GM23338 (cell line): ENCODE measurements at regions not wholly inside any gene's neighbourhood (a gene's known extent, or its start where the extent isn't known, plus 50 kb on each side); places are given as distances from the start of the nearest gene placed in this dataset.
A peak's percentile ranks its signal among the peaks of the same experiment; 100 is the strongest.

Source experiments
- ATAC-seq: fragments of 200-7000 bp; cut with Tn5 transposase; 3 replicates; pipeline ENCODE4 v1.9.1; 2020
- DNase-seq: peaks from one replicate; pipeline ENCODE4 v3.0.0-alpha.2; 2015; ENCODE audit warnings: low spot score
- H2AFZ ChIP-seq: fragments of 200-600 bp; sonication (generic); 2 replicates; pipeline ENCODE4 v1.8.0; 2016; ENCODE audit warnings: antibody characterized with exemption, mild to moderate bottlenecking, moderate library complexity
- H3F3A ChIP-seq: fragments of 200-600 bp; sonication (generic); replicated peaks from 2 replicates; pipeline ENCODE4 v1.8.0; 2017; ENCODE audit warnings: antibody characterized with exemption, mixed run types, low read depth
- H3K27ac ChIP-seq: fragments of 200-600 bp; sonication (generic); 2 replicates; pipeline ENCODE4 v1.6.1; 2016; ENCODE audit warnings: low read depth
- H3K27me3 ChIP-seq: fragments of 200-600 bp; sonication (generic); 2 replicates; pipeline ENCODE4 v1.8.0; 2016; ENCODE audit warnings: mild to moderate bottlenecking, mixed run types, moderate library complexity; ENCODE audit not compliant: insufficient read depth
- H3K36me3 ChIP-seq: fragments of 200-600 bp; sonication (generic); 2 replicates; pipeline ENCODE4 v1.8.0; 2016; ENCODE audit warnings: mild to moderate bottlenecking; ENCODE audit not compliant: insufficient read depth
- H3K4me1 ChIP-seq: fragments of 200-600 bp; sonication (generic); 2 replicates; pipeline ENCODE4 v1.8.0; 2016; ENCODE audit warnings: mild to moderate bottlenecking, moderate library complexity; ENCODE audit not compliant: insufficient read depth
- H3K4me2 ChIP-seq: fragments of 200-600 bp; sonication (generic); 2 replicates; pipeline ENCODE4 v1.7.1; 2017; ENCODE audit warnings: mixed run types
- H3K4me3 ChIP-seq: fragments of 200-600 bp; sonication (generic); 2 replicates; pipeline ENCODE4 v1.6.1; 2016; ENCODE audit warnings: mixed run types
- H3K79me2 ChIP-seq: fragments of 200-600 bp; sonication (generic); replicated peaks from 2 replicates; pipeline ENCODE4 v1.8.0; 2017; ENCODE audit warnings: mild to moderate bottlenecking; ENCODE audit not compliant: insufficient read depth
- H3K9me2 ChIP-seq: fragments of 200-600 bp; sonication (generic); 2 replicates; pipeline ENCODE4 v1.8.0; 2017; ENCODE audit not compliant: insufficient read depth
- H4K20me1 ChIP-seq: fragments of 200-600 bp; sonication (generic); replicated peaks from 2 replicates; pipeline ENCODE4 v1.8.0; 2017; ENCODE audit warnings: mild to moderate bottlenecking; ENCODE audit not compliant: insufficient read depth
- H3K27ac Mint-ChIP-seq: 2 replicates; pipeline ENCODE4 v1.8.0; 2020; ENCODE audit warnings: inconsistent platforms, mild to moderate bottlenecking, moderate library complexity, mixed read lengths
- H3K27me3 Mint-ChIP-seq: 3 replicates; pipeline ENCODE4 v1.8.0; 2022; ENCODE audit warnings: low read depth, mild to moderate bottlenecking, moderate library complexity, mixed read lengths, inconsistent platforms; ENCODE audit not compliant: insufficient read depth, poor library complexity
- H3K36me3 Mint-ChIP-seq: 3 replicates; pipeline ENCODE4 v1.8.0; 2021; ENCODE audit warnings: low read depth, mild to moderate bottlenecking, inconsistent platforms, moderate library complexity, mixed read lengths
- H3K4me1 Mint-ChIP-seq: 3 replicates; pipeline ENCODE4 v1.8.0; 2020; ENCODE audit warnings: mild to moderate bottlenecking, inconsistent platforms, mixed read lengths
- H3K4me3 Mint-ChIP-seq: 3 replicates; pipeline ENCODE4 v1.8.0; 2021; ENCODE audit warnings: moderate library complexity, mild to moderate bottlenecking, inconsistent platforms, mixed read lengths
- H3K9me3 Mint-ChIP-seq: 3 replicates; pipeline ENCODE4 v1.8.0; 2020; ENCODE audit warnings: moderate library complexity, mild to moderate bottlenecking, inconsistent platforms, mixed read lengths
- CTCF ChIP-seq, 2 experiments: fragments of 200-600 bp in 1 of 2; sonication (generic) in 1 of 2; conservative IDR thresholded peaks; 2 replicates each; pipeline versions ENCODE4 v1.5.1 to v1.6.1; 2016 to 2017; ENCODE audit warnings: antibody characterized with exemption in 2 of 2, low read depth in 2 of 2, mild to moderate bottlenecking in 2 of 2, moderate library complexity in 1 of 2
- ETS1 ChIP-seq: IDR thresholded peaks from 2 replicates; pipeline ENCODE4 v1.6.1; 2016; ENCODE audit warnings: antibody characterized with exemption
- EZH2 ChIP-seq: fragments of 200-600 bp; sonication (generic); IDR thresholded peaks from one replicate; pipeline ENCODE4 v1.8.0; 2017; ENCODE audit warnings: antibody characterized with exemption, mild to moderate bottlenecking, low read depth; ENCODE audit not compliant: unreplicated experiment
- EZH2phosphoT487 ChIP-seq: fragments of 200-600 bp; sonication (generic); IDR thresholded peaks from one replicate; pipeline ENCODE4 v1.8.1; 2018; ENCODE audit warnings: antibody characterized with exemption; ENCODE audit not compliant: unreplicated experiment
- NANOG ChIP-seq: IDR thresholded peaks from 2 replicates; pipeline ENCODE4 v1.6.1; 2016; ENCODE audit warnings: antibody characterized with exemption, borderline replicate concordance
- POLR2AphosphoS5 ChIP-seq: IDR thresholded peaks from 2 replicates; pipeline ENCODE4 v1.6.1; 2016; ENCODE audit warnings: antibody characterized with exemption, low read depth
- REST ChIP-seq: IDR thresholded peaks from one replicate; pipeline ENCODE4 v1.6.1; 2018; ENCODE audit warnings: antibody characterized with exemption; ENCODE audit not compliant: unreplicated experiment
- STAT1 ChIP-seq: IDR thresholded peaks from one replicate; pipeline ENCODE4 v1.6.1; 2016; ENCODE audit warnings: antibody characterized with exemption; ENCODE audit not compliant: unreplicated experiment
- ZNF114 ChIP-seq: fragments of 250-450 bp; sonication (Bioruptor Pico); IDR thresholded peaks from 2 replicates; pipeline ENCODE4 v1.5.0; 2020; ENCODE audit warnings: mild to moderate bottlenecking, moderate library complexity
- ZNF331 ChIP-seq: fragments of 250-450 bp; sonication (Bioruptor Pico); IDR thresholded peaks from 2 replicates; pipeline ENCODE4 v1.5.0; 2020; ENCODE audit warnings: low read depth, mild to moderate bottlenecking, moderate library complexity
- ZNF462 ChIP-seq: fragments of 250-450 bp; sonication (Bioruptor Pico); IDR thresholded peaks from 2 replicates; pipeline ENCODE4 v1.5.0; 2020; ENCODE audit warnings: mild to moderate bottlenecking, moderate library complexity

- Histone ChIP-seq H3K4me1 (no peaks in the 10 kb centered on the region), H3K36me3 (no peaks in the 10 kb centered on the region), H3K9me2 (no peaks in the 10 kb centered on the region), H2AFZ (peak overlapping the region; percentile 43; the same call in 1 of the 2 replicates), H3K27me3 (no peaks in the 10 kb centered on the region), H4K20me1 (no peaks in the 10 kb centered on the region), H3K4me2 (no peak overlapping the region), H3K27ac (no peak overlapping the region), H3K79me2 (no peaks in the 10 kb centered on the region), H3F3A (no peaks in the 10 kb centered on the region), H3K4me3 (no peak overlapping the region)
- H3K9me3 Mint-ChIP-seq: no peaks in the 10 kb centered on the region
- DNase-seq (no peak), ATAC-seq (no peak)
- no peak overlapping the region for H3K4me3 Mint-ChIP-seq
- peaks cover 3% of the 10 kb centered on the region for H3K27me3 Mint-ChIP-seq
- H3K4me1 Mint-ChIP-seq: peaks cover 7% of the 10 kb centered on the region; the same call in 2 of the 3 replicates
- H3K36me3 Mint-ChIP-seq: no peaks in the 10 kb centered on the region
- no peak overlapping the region for H3K27ac Mint-ChIP-seq
- TF ChIP-seq REST (no peak), NANOG (no peak), CTCF (conservative IDR thresholded peaks at IDR 0.05; ENCODE audit: low read depth in 2 of 2) (no peak), EZH2phosphoT487 (no peak), STAT1 (no peak), EZH2 (no peak), ZNF114 (no peak), ZNF331 (CRISPR knock-in tag) (no peak), POLR2AphosphoS5 (no peak), ETS1 (no peak), ZNF462 (CRISPR knock-in tag) (no peak)
Measured at GRCh38 chr2:236892721-236893120, 193.0 kb upstream of the COPS8 start.
